OCI-LY3 (cell line): ENCODE measurements at regions not wholly inside any gene's neighbourhood (a gene's known extent, or its start where the extent isn't known, plus 50 kb on each side); places are given as distances from the start of the nearest gene placed in this dataset.

Experiments used
- EZH2phosphoT487 ChIP-seq: fragments of 200-600 bp; shearing (Covaris generic); IDR thresholded peaks from 2 replicates; pipeline ENCODE4 v1.6.1; 2018; ENCODE audit warnings: antibody characterized with exemption, mixed run types, low read depth
- TF ChIP-seq, protein P1 (sequence below): fragments of 200-600, 300-600 bp; sonication (generic); IDR thresholded peaks from 2 replicates; pipeline ENCODE4 v1.5.1; 2014; ENCODE audit warnings: antibody characterized with exemption, low read length, low read depth

DNA sequence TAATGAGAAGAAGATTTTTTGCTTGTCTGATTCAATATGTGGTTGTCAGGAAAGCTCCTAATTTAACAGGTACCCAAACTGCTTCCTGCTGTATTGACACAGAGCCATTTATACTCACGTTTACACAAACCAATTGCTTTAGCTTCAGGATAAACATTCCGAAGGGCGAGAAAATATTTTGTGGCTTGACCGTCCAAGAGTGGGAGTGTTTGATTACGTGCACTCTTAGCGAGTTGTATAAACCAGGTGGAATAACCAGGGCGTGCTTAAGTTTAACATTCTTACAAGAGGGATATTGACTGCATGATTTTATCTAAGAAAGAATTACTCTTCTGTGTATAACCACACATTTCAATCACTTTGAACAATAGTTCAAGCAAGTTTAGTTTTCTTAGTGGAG lies 278.7 kb upstream of the TYRP1 start:
- TF ChIP-seq, protein P1, sequence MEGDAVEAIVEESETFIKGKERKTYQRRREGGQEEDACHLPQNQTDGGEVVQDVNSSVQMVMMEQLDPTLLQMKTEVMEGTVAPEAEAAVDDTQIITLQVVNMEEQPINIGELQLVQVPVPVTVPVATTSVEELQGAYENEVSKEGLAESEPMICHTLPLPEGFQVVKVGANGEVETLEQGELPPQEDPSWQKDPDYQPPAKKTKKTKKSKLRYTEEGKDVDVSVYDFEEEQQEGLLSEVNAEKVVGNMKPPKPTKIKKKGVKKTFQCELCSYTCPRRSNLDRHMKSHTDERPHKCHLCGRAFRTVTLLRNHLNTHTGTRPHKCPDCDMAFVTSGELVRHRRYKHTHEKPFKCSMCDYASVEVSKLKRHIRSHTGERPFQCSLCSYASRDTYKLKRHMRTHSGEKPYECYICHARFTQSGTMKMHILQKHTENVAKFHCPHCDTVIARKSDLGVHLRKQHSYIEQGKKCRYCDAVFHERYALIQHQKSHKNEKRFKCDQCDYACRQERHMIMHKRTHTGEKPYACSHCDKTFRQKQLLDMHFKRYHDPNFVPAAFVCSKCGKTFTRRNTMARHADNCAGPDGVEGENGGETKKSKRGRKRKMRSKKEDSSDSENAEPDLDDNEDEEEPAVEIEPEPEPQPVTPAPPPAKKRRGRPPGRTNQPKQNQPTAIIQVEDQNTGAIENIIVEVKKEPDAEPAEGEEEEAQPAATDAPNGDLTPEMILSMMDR = no peak
- TF ChIP-seq EZH2phosphoT487 = no peak
